Stimulated activated CD8-positive, alpha-beta memory T cell treated with anti-CD3 and anti-CD28 coated beads, Interleukin-7, amount 100 ng/mL, for 4 hours (primary cell): ENCODE measurements at regions not wholly inside any gene's neighbourhood (a gene's known extent, or its start where the extent isn't known, plus 50 kb on each side); places are given as distances from the start of the nearest gene placed in this dataset.

Source experiments
- DNase-seq, 2 donors: peaks; one replicate each; pipeline ENCODE4 v3.0.0-alpha.2; 2020; ENCODE audit warnings: low read depth in 2 of 2

DNA sequence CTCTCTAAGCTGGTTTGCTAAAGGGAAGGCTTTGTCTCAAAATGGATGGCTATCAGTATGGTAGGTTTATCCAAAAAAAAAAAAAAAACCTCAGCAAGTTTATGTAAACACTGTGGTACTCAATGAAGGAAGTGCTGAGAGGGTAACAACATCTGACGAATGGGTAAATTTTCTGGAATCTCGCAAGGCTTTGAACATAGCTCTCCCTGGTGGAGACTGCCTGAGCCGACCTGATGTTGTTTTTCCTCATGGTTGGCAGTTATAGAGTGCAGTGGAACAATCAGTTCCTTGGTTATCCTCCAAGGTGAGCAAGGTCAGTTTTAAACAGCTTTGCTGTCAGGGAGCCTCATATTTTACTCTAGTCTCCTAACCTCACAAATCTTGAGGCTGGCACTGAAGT, 94.6 kb downstream of the ZPLD1 start:
- no peak for DNase-seq

DNA sequence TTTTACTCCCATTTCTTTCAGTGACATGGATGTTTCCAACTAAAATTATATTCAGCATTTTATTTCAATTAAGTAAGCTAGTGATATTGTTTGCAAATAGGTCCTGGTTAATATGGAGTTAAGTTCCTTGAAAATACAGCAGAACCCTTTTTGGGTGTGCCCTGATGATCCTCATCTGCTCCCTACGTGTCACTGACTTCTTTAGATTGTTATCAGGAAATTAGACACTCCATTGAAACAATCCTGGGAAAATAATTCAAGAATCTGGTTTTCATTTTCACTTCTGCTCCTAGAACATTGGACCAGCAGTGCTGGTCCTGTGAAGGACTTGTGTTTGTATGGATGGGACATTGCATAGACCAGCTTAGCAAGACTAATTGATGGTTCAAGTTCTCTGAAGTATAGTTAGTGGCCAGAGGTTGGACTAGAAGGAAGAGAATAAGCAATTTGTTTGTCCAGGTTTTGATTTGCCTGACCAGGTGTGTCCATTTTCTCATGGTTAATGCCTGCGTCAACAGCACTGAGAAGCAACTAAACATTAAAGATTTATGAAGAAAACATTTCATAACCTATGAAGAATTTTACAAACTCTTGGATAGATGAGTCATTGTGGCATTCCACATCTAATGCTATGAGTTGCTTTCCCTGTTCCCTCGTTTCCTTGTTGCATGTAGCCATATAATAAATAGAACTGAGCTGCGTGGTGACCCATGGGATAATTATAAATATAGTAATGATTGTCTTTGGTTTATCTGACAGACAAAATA, 95.8 kb downstream of the ZPLD1 start:
- no peak for DNase-seq

DNA sequence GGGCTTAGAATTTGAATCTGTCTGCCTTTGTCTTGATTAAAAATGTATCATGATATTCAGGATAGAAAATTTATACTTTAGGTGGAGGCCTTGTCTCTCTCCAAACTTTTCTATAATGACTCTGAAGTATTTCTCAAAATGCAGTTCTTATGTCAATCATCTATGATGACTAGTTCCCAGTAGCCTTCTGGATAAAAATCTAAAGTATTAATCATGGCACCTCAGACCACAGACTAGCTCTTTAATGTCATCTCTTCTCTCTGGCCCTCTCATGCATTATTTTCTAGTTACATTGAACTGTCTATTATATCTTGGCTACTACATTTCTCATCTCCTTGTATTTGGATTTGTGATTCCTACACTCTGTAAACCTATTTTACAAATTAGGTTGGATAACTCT, 96.9 kb downstream of the ZPLD1 start:
- DNase-seq = no peak

- no peak for DNase-seq
These were observed 98.1 kb downstream of the ZPLD1 start for GRCh38 chr3:102532901-102533300.

DNA sequence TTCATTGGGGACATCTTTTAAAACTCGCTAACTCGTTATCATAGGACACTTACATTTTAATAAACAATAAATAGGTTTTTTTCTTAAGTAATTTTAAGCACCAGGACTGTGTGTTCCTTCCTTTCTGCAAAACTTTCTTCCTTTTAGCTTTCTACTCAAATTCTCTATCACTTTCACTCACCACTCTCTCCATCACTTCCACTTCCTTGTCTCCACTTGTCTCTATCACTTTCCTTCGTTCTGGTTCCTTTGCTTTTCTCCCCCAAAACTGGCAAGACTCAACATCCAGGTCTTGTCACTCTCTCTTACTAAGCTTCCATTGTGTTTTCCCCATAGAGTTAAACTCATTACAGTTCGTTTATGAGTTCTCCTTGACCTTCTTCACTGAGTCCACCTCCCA, 99.0 kb downstream of the ZPLD1 start:
- no peak for DNase-seq

DNA sequence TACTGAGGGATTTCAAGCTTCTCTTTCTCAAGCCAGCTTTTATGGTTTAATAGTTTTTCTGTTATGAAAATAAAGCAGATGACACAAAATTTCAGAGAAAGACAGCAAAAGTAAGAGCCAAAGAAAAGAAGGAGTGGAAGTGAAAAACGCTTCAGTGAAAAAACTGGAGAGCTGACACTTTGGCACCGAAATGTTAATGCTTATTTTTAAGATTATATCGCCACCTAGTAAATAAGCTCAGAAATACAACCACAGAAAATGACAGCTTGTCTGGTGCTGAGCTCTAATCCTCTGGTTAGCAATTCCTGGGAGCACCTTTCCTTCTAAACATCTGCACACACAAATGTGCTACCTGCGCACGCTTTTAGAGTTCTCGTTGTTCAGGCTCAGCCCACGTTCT, 101.6 kb downstream of the ZPLD1 start:
- no peak for DNase-seq

DNA sequence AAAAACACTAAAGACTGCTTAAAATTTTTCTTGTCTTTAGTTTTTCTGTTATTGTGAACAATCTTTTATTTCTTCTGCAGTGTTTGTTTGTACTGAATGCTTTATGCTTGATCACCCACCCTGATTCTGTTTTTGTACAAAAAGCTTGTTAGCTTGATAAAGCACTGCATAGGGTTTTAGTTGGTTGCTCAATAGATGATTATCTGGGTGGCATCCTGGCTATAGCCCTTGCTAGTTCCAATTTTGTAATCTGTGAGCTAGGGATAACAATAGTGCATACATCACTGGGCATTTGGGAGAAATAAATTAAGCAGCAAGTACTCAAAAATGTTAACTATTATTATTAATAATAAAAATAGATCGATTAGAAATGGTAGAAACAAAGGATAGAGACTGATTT, 102.3 kb downstream of the ZPLD1 start:
- DNase-seq = no peak

DNA sequence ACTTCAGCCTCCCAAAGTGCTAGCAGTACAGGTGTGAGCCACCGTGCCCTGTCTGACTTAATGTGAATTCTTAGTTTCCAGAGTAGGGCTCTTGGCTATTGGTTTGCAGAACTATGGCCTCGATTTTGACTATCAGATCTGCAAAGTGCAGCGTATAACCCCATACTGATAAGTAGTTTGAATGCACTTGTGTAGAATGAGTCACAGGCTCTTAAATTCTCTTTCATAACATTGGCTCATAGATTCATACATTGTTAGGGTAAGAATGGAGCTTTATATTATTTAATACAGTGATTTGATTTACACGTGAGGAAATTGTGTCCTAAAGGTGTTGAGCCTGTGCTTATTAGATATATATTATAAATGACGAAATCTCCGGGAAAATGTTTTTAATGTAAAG, 109.9 kb downstream of the ZPLD1 start:
- DNase-seq = no peak

GRCh38 chr3:102545276-102545675, 110.5 kb downstream of the ZPLD1 start:
- no peak for DNase-seq

DNA sequence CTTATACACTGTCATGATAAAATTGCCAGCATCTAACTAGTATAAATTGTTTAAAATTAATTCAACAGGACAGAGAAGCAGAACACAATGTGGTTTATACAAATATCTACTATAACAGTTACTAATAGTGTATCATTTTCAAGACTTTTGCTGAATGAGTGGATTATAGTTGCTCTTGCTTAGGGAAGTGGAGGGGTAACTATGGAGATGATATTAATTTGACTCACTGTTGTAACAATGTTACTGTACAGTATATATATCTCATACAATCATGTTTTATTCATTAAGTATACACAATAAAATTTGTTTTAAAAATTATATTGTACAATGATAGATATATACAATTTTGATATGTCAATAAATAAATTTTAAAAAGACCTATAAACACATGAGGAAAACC, 119.1 kb downstream of the ZPLD1 start:
- DNase-seq = no peak

DNA sequence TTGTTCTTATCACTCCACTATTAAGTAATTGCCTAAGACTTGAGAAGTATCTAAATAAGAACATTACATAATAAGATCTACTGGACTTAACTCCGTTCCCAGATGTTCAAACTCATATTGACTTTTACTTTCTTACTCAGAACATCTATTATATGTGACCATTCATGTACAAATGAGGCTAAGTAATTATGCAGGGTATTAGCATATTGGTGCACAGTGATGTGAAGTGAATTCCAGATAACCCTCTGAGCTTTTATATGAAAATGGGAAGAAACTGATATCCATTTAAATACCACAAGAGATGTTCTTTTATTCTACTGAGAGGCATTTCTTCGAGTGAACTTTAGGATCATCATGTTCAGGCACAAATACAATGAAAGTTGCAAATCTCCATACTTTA, 135.7 kb downstream of the ZPLD1 start:
- no peak for DNase-seq

- no peak for DNase-seq
These were observed 136.2 kb downstream of the ZPLD1 start for GRCh38 chr3:102571006-102571405.

GRCh38 chr3:102571720-102572384, 137.0 kb downstream of the ZPLD1 start:
- no peak for DNase-seq

GRCh38 chr3:102573483-102574028, 138.7 kb downstream of the ZPLD1 start:
- DNase-seq = no peak

GRCh38 chr3:102574355-102574754, 139.5 kb downstream of the ZPLD1 start:
- no peak for DNase-seq

DNA sequence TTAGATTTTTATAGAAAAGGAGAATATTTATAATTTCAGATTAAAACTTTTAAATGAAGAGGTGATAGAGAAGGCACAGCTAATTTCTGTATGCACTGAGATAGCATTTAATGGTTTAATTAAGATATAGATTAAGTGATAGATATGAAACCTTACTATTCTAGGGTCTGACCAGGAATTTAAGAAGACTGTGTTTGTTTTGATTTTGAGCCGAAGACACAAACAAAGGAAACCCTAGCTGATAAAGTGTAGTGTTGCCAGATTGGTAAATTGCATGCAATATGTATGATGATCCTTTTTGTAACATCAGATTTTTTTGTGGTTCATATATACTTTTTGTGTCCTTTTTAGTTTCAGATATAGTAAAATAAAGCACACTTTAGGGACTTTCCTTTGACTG, 141.8 kb downstream of the ZPLD1 start:
- DNase-seq = no peak

GRCh38 chr3:102577082-102577789, 142.4 kb downstream of the ZPLD1 start:
- no peak for DNase-seq

GRCh38 chr3:102580760-102581159, 145.9 kb downstream of the ZPLD1 start:
- DNase-seq = no peak

DNA sequence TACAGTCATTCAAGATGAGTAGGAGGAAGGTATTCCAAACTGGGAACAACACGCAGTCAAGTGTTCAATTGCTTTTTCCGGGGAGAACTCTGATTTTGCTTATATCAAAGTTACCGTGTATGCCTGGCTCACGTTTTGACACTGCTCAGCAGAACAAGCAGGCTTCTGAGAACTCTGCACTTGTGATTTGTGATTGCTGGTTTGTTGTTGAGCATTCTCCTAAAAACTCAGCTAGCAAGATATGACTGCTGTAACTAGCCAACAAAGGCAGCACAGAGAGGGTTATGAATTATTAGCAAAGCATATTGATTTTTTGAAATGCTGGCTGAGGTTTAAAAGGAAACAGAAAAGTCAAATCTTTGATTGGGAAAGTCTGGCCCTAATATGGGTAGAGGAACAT, 151.7 kb downstream of the ZPLD1 start:
- no peak for DNase-seq

DNA sequence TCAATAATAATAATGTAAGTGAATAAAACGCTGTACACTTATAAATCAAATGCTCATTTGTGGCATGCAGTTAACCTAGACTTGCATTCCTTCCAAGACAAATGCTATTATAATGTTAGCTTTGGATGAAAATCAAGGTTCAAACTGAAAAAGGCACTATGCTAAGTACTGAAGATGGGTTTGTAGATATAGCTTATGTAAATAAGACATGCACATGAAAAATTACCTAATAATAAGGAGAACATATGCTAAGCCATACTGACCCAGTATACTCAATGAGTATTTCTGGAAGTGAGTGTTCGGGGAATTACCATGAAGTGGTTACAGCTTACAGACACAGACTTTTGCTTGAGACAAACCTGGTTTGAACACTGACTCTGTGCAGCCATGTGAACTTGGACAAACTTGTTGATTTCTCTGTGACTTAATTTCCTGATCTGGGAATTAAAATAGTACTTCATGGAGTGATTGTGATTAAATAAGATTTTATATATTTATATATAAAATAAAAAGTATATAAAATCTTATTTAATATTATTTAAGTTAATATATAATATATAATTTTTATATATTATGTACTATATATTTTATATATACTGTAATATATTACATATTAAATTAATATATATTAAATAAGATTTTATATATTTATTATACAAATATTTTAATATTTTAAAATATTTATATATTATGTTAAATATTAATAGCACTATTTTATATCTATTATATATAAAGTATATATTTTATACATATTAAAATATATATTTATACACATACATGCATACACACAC, 159.2 kb downstream of the ZPLD1 start:
- DNase-seq = no peak

DNA sequence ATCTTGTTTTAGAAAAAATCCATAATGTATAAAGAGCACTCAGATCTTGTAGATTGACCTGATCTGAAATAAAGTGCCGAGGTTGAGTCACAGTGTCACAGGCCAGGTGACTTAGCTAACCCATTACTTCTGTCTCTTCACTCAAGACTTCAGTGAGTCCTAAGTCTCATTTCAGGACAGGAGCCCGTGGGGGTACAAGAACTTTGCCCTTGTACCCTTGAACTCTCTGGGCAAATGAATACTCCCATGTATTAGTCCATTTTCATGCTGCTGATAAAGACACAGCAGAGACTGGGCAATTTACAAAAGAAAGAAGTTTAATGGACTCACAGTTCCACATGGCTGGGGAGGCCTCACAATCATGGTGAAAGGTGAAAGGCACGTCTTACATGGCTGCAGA, 160.2 kb downstream of the ZPLD1 start:
- no peak for DNase-seq
